Hepatocyte (in vitro differentiated cells): ENCODE measurements at regions not wholly inside any gene's neighbourhood (a gene's known extent, or its start where the extent isn't known, plus 50 kb on each side); places are given as distances from the start of the nearest gene placed in this dataset.
A peak's percentile ranks its signal among the peaks of the same experiment; 100 is the strongest.

Experiments
- DNase-seq: peaks from one replicate; pipeline ENCODE4 v3.0.0-alpha.2; 2016; ENCODE audit warnings: low spot score
- H2AFZ ChIP-seq: fragments of 200-600 bp; sonication (generic); 2 replicates; pipeline ENCODE4 v1.6.0; 2016; ENCODE audit warnings: antibody characterized with exemption, mild to moderate bottlenecking
- H3K27ac ChIP-seq: fragments of 200-600 bp; sonication (generic); 2 replicates; pipeline ENCODE4 v1.5.1; 2016; ENCODE audit warnings: mild to moderate bottlenecking
- H3K27me3 ChIP-seq: fragments of 200-600 bp; sonication (generic); 2 replicates; pipeline ENCODE4 v1.6.1; 2016
- H3K36me3 ChIP-seq: fragments of 200-600 bp; sonication (generic); replicated peaks from 2 replicates; pipeline ENCODE4 v1.5.1; 2016; ENCODE audit warnings: low read depth; ENCODE audit not compliant: insufficient read depth
- H3K4me1 ChIP-seq: fragments of 200-600 bp; sonication (generic); 2 replicates; pipeline ENCODE4 v1.5.1; 2016; ENCODE audit warnings: mild to moderate bottlenecking, moderate library complexity; ENCODE audit not compliant: insufficient read depth
- H3K4me2 ChIP-seq: fragments of 200-600 bp; sonication (generic); 2 replicates; pipeline ENCODE4 v1.6.0; 2016
- H3K4me3 ChIP-seq: fragments of 200-600 bp; sonication (generic); 2 replicates; pipeline ENCODE4 v1.5.1; 2016; ENCODE audit warnings: mild to moderate bottlenecking
- H3K79me2 ChIP-seq: fragments of 200-600 bp; sonication (generic); 2 replicates; pipeline ENCODE4 v1.6.0; 2017; ENCODE audit warnings: mild to moderate bottlenecking
- H3K9me2 ChIP-seq: fragments of 200-600 bp; sonication (generic); replicated peaks from 2 replicates; pipeline ENCODE4 v1.6.0; 2017; ENCODE audit warnings: mild to moderate bottlenecking; ENCODE audit not compliant: insufficient read depth
- H3K9me3 ChIP-seq: fragments of 200-600 bp; sonication (generic); 2 replicates; pipeline ENCODE4 v1.5.1; 2016; ENCODE audit warnings: low read depth, mild to moderate bottlenecking
- H4K20me1 ChIP-seq: fragments of 200-600 bp; sonication (generic); 2 replicates; pipeline ENCODE4 v1.6.0; 2016; ENCODE audit warnings: mild to moderate bottlenecking; ENCODE audit not compliant: insufficient read depth, poor library complexity, severe bottlenecking
- CTCF ChIP-seq: fragments of 200-600 bp; sonication (generic); IDR thresholded peaks from 2 replicates; pipeline ENCODE4 v1.5.1; 2016; ENCODE audit warnings: antibody characterized with exemption, mild to moderate bottlenecking; ENCODE audit not compliant: poor library complexity
- EZH2 ChIP-seq: fragments of 200-600 bp; sonication (generic); IDR thresholded peaks from 2 replicates; pipeline ENCODE4 v1.6.1; 2016; ENCODE audit warnings: antibody characterized with exemption, mild to moderate bottlenecking, borderline replicate concordance
- EZH2phosphoT487 ChIP-seq: fragments of 200-600 bp; sonication (generic); IDR thresholded peaks from one replicate; pipeline ENCODE4 v1.6.1; 2018; ENCODE audit warnings: antibody characterized with exemption, mild to moderate bottlenecking, low read depth, moderate library complexity; ENCODE audit not compliant: unreplicated experiment, severe bottlenecking
- WGBS: methylation state at CpG from one replicate; pipeline ENCODE4 v1.1.6; 2016; ENCODE audit warnings: low lambda C conversion rate; ENCODE audit errors: missing lambda C conversion rate; 5-methylcytosine and 5-hydroxymethylcytosine counted together

- 70% methylated on average over 6 of the region's 6 CpGs for WGBS
- H3K27ac ChIP-seq: no peak overlapping the region
- H3K79me2 ChIP-seq: no peaks in the 10 kb centered on the region
- H3K9me2 ChIP-seq: no peaks in the 10 kb centered on the region
- H2AFZ ChIP-seq: no peak overlapping the region
- H3K9me3 ChIP-seq: no peaks in the 10 kb centered on the region
- H4K20me1 ChIP-seq: no peaks in the 10 kb centered on the region
- no peaks in the 10 kb centered on the region for H3K27me3 ChIP-seq
- DNase-seq: no peak
- no peaks in the 10 kb centered on the region for H3K36me3 ChIP-seq
- H3K4me1 ChIP-seq: no peaks in the 10 kb centered on the region
- TF ChIP-seq CTCF: no peak
- TF ChIP-seq EZH2phosphoT487: no peak
- no peak for TF ChIP-seq EZH2
- no peak overlapping the region for H3K4me3 ChIP-seq
- no peak overlapping the region for H3K4me2 ChIP-seq
These were observed 801.1 kb upstream of the SLC35B3 start for GRCh38 chr6:9236443-9236842.

DNA sequence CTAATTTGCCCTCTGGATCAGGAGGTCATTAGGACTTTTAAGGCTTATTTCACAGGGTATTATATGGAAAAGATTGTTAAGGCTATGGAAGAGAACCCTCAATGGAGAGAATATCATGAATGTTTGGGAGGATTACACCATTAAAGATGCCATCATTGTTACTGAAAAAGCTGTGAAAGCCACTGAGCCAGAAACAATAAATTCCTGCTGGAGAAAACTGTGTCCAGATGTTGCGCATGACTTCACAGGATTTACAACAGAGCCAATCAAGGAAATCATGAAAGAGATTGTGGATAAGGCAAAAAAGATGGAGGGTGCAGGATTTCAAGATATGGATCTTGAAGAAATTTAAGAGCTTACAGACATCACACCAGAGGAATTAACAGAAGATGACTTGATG is 798.3 kb upstream of the SLC35B3 start:
- TF ChIP-seq CTCF (no peak), EZH2phosphoT487 (no peak), EZH2 (no peak)
- H3K4me3 ChIP-seq: no peak overlapping the region
- H3K36me3 ChIP-seq: no peaks in the 10 kb centered on the region
- H3K9me3 ChIP-seq: no peaks in the 10 kb centered on the region
- WGBS: 80% methylated on average over 1 of the region's 1 CpG
- DNase-seq: no peak
- no peak overlapping the region for H3K27ac ChIP-seq
- no peaks in the 10 kb centered on the region for H3K27me3 ChIP-seq
- H4K20me1 ChIP-seq: no peaks in the 10 kb centered on the region
- H3K9me2 ChIP-seq: no peaks in the 10 kb centered on the region
- no peaks in the 10 kb centered on the region for H3K79me2 ChIP-seq
- H2AFZ ChIP-seq: no peak overlapping the region
- no peak overlapping the region for H3K4me2 ChIP-seq
- no peaks in the 10 kb centered on the region for H3K4me1 ChIP-seq

GRCh38 chr6:9233226-9233625 is 797.9 kb upstream of the SLC35B3 start:
- no peak overlapping the region for H3K27ac ChIP-seq
- 4% methylated on average over 2 of the region's 2 CpGs for WGBS

More at GRCh38 chr6:9233226-9233625, 797.9 kb upstream of the SLC35B3 start:
- Histone ChIP-seq H3K4me3 (no peak overlapping the region), H3K9me3 (no peaks in the 10 kb centered on the region), H3K4me2 (no peak overlapping the region), H3K79me2 (no peaks in the 10 kb centered on the region), H4K20me1 (no peaks in the 10 kb centered on the region), H3K9me2 (no peaks in the 10 kb centered on the region), H3K36me3 (no peaks in the 10 kb centered on the region), H3K4me1 (no peaks in the 10 kb centered on the region), H2AFZ (no peak overlapping the region), H3K27me3 (no peaks in the 10 kb centered on the region)
- peak; percentile 12 for DNase-seq
- TF ChIP-seq CTCF (no peak), EZH2phosphoT487 (no peak), EZH2 (no peak)
